HCEC 1CT (cell line): ENCODE measurements at regions not wholly inside any gene's neighbourhood (a gene's known extent, or its start where the extent isn't known, plus 50 kb on each side); places are given as distances from the start of the nearest gene placed in this dataset.
"Not testable (repeated sequence)": the region's sequence is repeated elsewhere in the genome, so short reads cannot be mapped to it uniquely, and the experiment has no call there.

Experiments used
- DNase-seq: peaks from one replicate; pipeline ENCODE4 v3.0.0-alpha.2; 2017

GRCh38 chrX:82528525-82528924 is 979.6 kb upstream of the POU3F4 start:
- DNase-seq: no peak

- DNase-seq: no peak
These were observed 973.9 kb upstream of the POU3F4 start for GRCh38 chrX:82534086-82534597.

- DNase-seq: not testable (repeated sequence)
These were observed 970.9 kb upstream of the POU3F4 start for GRCh38 chrX:82537205-82537604.

- DNase-seq: no peak
These were observed 966.3 kb upstream of the POU3F4 start for GRCh38 chrX:82541822-82542221.

- DNase-seq: not testable (repeated sequence)
These were observed 955.9 kb upstream of the POU3F4 start for GRCh38 chrX:82552201-82552600.

- DNase-seq: no peak
These were observed 951.5 kb upstream of the POU3F4 start for GRCh38 chrX:82556588-82556987.

GRCh38 chrX:82585868-82586267 is 922.2 kb upstream of the POU3F4 start:
- DNase-seq: no peak

GRCh38 chrX:82589410-82589809 is 918.7 kb upstream of the POU3F4 start:
- DNase-seq: peak; percentile 49

- DNase-seq: no peak
These were observed 916.7 kb upstream of the POU3F4 start for GRCh38 chrX:82591421-82591820.

GRCh38 chrX:82626978-82627377 is 881.1 kb upstream of the POU3F4 start:
- no peak for DNase-seq

- no peak for DNase-seq
These were observed 880.5 kb upstream of the POU3F4 start for GRCh38 chrX:82627568-82627967.

- DNase-seq: no peak
These were observed 860.0 kb upstream of the POU3F4 start for GRCh38 chrX:82648062-82648461.

GRCh38 chrX:82649645-82650044 is 858.4 kb upstream of the POU3F4 start:
- no peak for DNase-seq

GRCh38 chrX:82658492-82658891 is 849.6 kb upstream of the POU3F4 start:
- DNase-seq: no peak

- no peak for DNase-seq
These were observed 841.7 kb upstream of the POU3F4 start for GRCh38 chrX:82666355-82666754.

- DNase-seq: no peak
These were observed 833.0 kb upstream of the POU3F4 start for GRCh38 chrX:82675104-82675503.

- DNase-seq: no peak
These were observed 831.7 kb upstream of the POU3F4 start for GRCh38 chrX:82676386-82676785.

- no peak for DNase-seq
These were observed 830.8 kb upstream of the POU3F4 start for GRCh38 chrX:82677286-82677685.

- no peak for DNase-seq
These were observed 815.1 kb upstream of the POU3F4 start for GRCh38 chrX:82692991-82693390.

- DNase-seq: peak; percentile 26
These were observed 813.0 kb upstream of the POU3F4 start for GRCh38 chrX:82695066-82695465.

GRCh38 chrX:82703551-82703950 is 804.5 kb upstream of the POU3F4 start:
- DNase-seq: peak; percentile 9

GRCh38 chrX:82711457-82711856 is 796.6 kb upstream of the POU3F4 start:
- peak; percentile 24 for DNase-seq

- no peak for DNase-seq
These were observed 786.2 kb upstream of the POU3F4 start for GRCh38 chrX:82721891-82722290.

GRCh38 chrX:82723806-82724205 is 784.3 kb upstream of the POU3F4 start:
- DNase-seq: no peak

- DNase-seq: peak; percentile 23
These were observed 780.7 kb upstream of the POU3F4 start for GRCh38 chrX:82727436-82727835.

- DNase-seq: no peak
These were observed 775.2 kb upstream of the POU3F4 start for GRCh38 chrX:82732861-82733260.
